A673 (cell line): ENCODE measurements at regions not wholly inside any gene's neighbourhood (a gene's known extent, or its start where the extent isn't known, plus 50 kb on each side); places are given as distances from the start of the nearest gene placed in this dataset.

ENCODE experiments used
- BruUV-seq: library from RNA; stranded (reverse); fragments of 400-500 nt; replicated peaks from 2 replicates; lab custom pipeline; 2021; lab: Mats Ljungman, UMichigan
- CTCF ChIA-PET: fragments of 300-600 bp; sonication (Branson Sonifier 250); formaldehyde crosslinking; loops from one replicate; lab custom pipeline; 2022; ENCODE audit warnings: antibody characterized with exemption; lab: Charles Lee
- POLR2A ChIA-PET: fragments of 300-600 bp; sonication (Branson Sonifier 250); formaldehyde crosslinking; loops from one replicate; lab custom pipeline; 2022; ENCODE audit warnings: antibody characterized with exemption; ENCODE audit not compliant: low non-redundant PET; lab: Charles Lee
- DNase-seq: peaks from one replicate; pipeline ENCODE4 v3.0.0-alpha.2; 2015; ENCODE audit warnings: low spot score
- H3K27ac ChIP-seq: fragments of 200-600 bp; sonication (generic); 2 replicates; pipeline ENCODE4 v1.5.1; 2016; ENCODE audit warnings: mixed run types, low read depth, mild to moderate bottlenecking, mixed read lengths, antibody characterized with exemption, low read length; ENCODE audit not compliant: poor library complexity, severe bottlenecking
- H3K27me3 ChIP-seq: fragments of 200-600 bp; sonication (generic); replicated peaks from 2 replicates; pipeline ENCODE4 v1.6.1; 2017; ENCODE audit warnings: mixed run types, low read depth, mild to moderate bottlenecking, mixed read lengths, antibody characterized with exemption, low read length; ENCODE audit not compliant: insufficient read depth, poor library complexity
- H3K36me3 ChIP-seq: fragments of 200-600 bp; sonication (generic); 2 replicates; pipeline ENCODE4 v1.6.1; 2016; ENCODE audit warnings: mixed run types, mild to moderate bottlenecking, mixed read lengths, antibody characterized with exemption, low read length; ENCODE audit not compliant: insufficient read depth, poor library complexity, severe bottlenecking
- H3K4me1 ChIP-seq: fragments of 200-600 bp; sonication (generic); 2 replicates; pipeline ENCODE4 v1.6.1; 2017; ENCODE audit warnings: mixed run types, mild to moderate bottlenecking, mixed read lengths, antibody characterized with exemption, low read length; ENCODE audit not compliant: insufficient read depth, poor library complexity, severe bottlenecking
- H3K4me3 ChIP-seq: fragments of 200-600 bp; sonication (generic); 2 replicates; pipeline ENCODE4 v1.5.1; 2016; ENCODE audit warnings: low read depth, mixed run types, mild to moderate bottlenecking, mixed read lengths, low read length; ENCODE audit not compliant: poor library complexity, severe bottlenecking
- H3K9me3 ChIP-seq: fragments of 200-600 bp; sonication (generic); 2 replicates; pipeline ENCODE4 v1.6.1; 2016; ENCODE audit warnings: mixed run types, low read depth, mild to moderate bottlenecking, mixed read lengths, antibody characterized with exemption, low read length; ENCODE audit not compliant: poor library complexity, severe bottlenecking
- EZH2 ChIP-seq: fragments of 200-600 bp; sonication (generic); IDR thresholded peaks from 2 replicates; pipeline ENCODE4 v1.6.1; 2017; ENCODE audit warnings: borderline replicate concordance, low read depth, mild to moderate bottlenecking, mixed read lengths, antibody characterized with exemption, low read length; ENCODE audit not compliant: poor library complexity, severe bottlenecking
- intact Hi-C: fragments of 100-400 bp; cut with micrococcal nuclease; formaldehyde crosslinking; loops from one replicate; pipeline ENCODE4 v1.10.0; 2022; ENCODE audit not compliant: unreplicated experiment
- TF ChIP-seq, protein P1 (sequence below): fragments of 300-800, 200-600 bp; sonication (generic); conservative IDR thresholded peaks from 2 replicates; pipeline ENCODE4 v1.5.1; 2017; ENCODE audit warnings: low read depth, mild to moderate bottlenecking, antibody characterized with exemption, low read length, moderate library complexity, mixed read lengths

DNA sequence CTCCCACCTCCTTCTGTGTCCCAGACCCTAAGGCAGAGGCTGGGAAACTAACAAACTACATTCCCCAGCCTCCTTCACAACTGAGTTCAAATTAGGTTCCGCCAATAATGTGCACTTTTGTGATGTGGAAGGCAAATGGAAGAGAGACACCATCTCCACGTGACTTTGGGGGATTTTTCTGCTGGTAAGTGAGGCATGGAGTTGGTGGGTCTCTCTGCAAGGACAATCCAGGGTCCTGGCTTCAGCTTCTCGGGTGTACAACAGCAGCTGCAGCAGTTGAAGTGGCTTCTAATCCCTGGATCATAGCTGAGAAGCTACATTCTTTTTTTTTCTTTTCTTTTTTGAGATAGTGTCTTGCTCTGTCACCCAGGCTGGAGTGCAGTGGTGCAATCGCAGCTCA, 58.9 kb upstream of the GATA2 start:
- TF ChIP-seq, protein P1, sequence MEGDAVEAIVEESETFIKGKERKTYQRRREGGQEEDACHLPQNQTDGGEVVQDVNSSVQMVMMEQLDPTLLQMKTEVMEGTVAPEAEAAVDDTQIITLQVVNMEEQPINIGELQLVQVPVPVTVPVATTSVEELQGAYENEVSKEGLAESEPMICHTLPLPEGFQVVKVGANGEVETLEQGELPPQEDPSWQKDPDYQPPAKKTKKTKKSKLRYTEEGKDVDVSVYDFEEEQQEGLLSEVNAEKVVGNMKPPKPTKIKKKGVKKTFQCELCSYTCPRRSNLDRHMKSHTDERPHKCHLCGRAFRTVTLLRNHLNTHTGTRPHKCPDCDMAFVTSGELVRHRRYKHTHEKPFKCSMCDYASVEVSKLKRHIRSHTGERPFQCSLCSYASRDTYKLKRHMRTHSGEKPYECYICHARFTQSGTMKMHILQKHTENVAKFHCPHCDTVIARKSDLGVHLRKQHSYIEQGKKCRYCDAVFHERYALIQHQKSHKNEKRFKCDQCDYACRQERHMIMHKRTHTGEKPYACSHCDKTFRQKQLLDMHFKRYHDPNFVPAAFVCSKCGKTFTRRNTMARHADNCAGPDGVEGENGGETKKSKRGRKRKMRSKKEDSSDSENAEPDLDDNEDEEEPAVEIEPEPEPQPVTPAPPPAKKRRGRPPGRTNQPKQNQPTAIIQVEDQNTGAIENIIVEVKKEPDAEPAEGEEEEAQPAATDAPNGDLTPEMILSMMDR = no peak
- TF ChIP-seq EZH2 = no peak
- Histone ChIP-seq H3K4me1 (peaks cover 11% of the 10 kb centered on the region), H3K27me3 (no peaks in the 10 kb centered on the region), H3K4me3 (no peak overlapping the region), H3K9me3 (no peaks in the 10 kb centered on the region), H3K27ac (no peak overlapping the region), H3K36me3 (no peaks in the 10 kb centered on the region)
- no TSS peak for BruUV-seq
- DNase-seq = no peak
- POLR2A ChIA-PET = interaction anchor here (0.6 kb wide), 1 partner anchor 20 kb away, joined by 3 read pairs; no protein-coding TSS in a partner anchor
- CTCF ChIA-PET = no interaction called here
- intact Hi-C loops = no loop called here

DNA sequence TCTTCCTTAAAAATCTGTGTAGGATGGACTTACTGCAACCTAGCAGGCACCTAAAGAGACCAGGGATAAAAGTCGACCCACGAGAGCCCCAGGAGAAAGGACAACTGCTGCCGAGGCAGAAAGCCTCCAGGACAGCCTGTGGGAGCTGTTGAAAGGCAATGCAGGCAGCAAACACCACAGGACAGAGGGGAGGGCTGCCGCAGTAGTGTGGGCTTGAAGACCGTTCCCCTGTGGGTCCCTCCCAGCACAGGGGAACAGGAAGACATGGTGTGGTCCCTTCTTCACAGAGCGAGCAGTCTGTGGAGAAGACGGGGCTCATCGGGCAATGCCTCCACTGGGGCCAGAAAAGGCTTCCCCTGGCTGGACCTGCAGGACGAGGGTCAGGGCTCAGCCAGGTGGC, 58.5 kb upstream of the GATA2 start:
- CTCF ChIA-PET = no interaction called here
- no peaks in the 10 kb centered on the region for H3K9me3 ChIP-seq
- no peak overlapping the region for H3K4me3 ChIP-seq
- intact Hi-C loops = no loop called here
- H3K27me3 ChIP-seq = no peaks in the 10 kb centered on the region
- POLR2A ChIA-PET = interaction anchor here (0.6 kb wide), 1 partner anchor 19 kb away, joined by 3 read pairs; no protein-coding TSS in a partner anchor
- TF ChIP-seq EZH2 = no peak
- TF ChIP-seq, protein P1 = no peak
- H3K36me3 ChIP-seq = no peaks in the 10 kb centered on the region
- H3K4me1 ChIP-seq = peaks cover 11% of the 10 kb centered on the region
- no peak overlapping the region for H3K27ac ChIP-seq
- no TSS peak for BruUV-seq
- DNase-seq = no peak

DNA sequence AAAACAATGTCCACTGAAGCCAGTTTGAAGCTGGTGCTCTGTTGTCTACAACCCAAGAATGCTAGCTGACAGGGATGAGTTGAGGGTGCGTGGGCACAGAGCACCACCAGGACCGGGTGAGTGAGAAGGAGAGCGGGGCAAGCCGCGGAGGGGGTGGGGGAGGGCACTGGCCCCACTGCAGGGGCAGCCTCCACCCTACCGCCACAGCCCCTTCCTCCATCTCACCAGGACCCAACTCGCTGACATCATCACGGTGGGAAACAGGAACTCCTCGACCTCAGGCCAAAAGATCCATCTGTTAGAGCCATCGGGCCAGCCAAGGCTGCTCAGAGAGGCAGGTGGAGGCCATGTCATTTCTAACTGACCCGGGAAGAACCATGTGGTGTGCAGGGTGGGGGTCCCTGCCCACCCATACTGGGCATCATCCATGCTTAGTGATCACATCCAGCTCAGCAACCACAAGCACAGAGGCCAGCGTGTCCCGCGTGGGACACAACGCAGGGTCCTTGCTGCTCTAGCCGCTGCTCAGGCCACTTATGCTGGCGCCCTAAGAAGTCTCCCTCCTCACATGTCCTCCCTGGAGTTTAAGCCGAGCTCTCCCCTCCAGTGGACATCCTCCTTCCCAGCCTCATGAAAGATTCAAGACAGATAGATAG, 57.6 kb upstream of the GATA2 start:
- H3K36me3 ChIP-seq = no peaks in the 10 kb centered on the region
- H3K4me3 ChIP-seq = no peak overlapping the region
- ChIA-PET POLR2A (interaction anchor here (0.5 kb wide), 1 partner anchor 24 kb away, joined by 4 read pairs; no protein-coding TSS in a partner anchor), CTCF (no interaction called here)
- no peaks in the 10 kb centered on the region for H3K27me3 ChIP-seq
- intact Hi-C loops = no loop called here
- H3K9me3 ChIP-seq = no peaks in the 10 kb centered on the region
- no TSS peak for BruUV-seq
- peaks cover 11% of the 10 kb centered on the region for H3K4me1 ChIP-seq
- no peak for DNase-seq
- TF ChIP-seq, protein P1 = no peak
- no peak for TF ChIP-seq EZH2
- H3K27ac ChIP-seq = no peak overlapping the region
